GM23248 (cell line): ENCODE measurements at regions not wholly inside any gene's neighbourhood (a gene's known extent, or its start where the extent isn't known, plus 50 kb on each side); places are given as distances from the start of the nearest gene placed in this dataset.
"Not testable (repeated sequence)": the region's sequence is repeated elsewhere in the genome, so short reads cannot be mapped to it uniquely, and the experiment has no call there.

Source experiments
- DNase-seq: peaks from one replicate; pipeline ENCODE4 v3.0.0-alpha.2; 2015
- H2AFZ ChIP-seq: fragments of 200-600 bp; sonication (generic); 2 replicates; pipeline ENCODE4 v1.6.1; 2016; ENCODE audit warnings: antibody characterized with exemption
- H3F3A ChIP-seq: fragments of 200-600 bp; sonication (generic); 2 replicates; pipeline ENCODE4 v1.6.1; 2016; ENCODE audit warnings: mild to moderate bottlenecking, antibody characterized with exemption, mixed run types; ENCODE audit not compliant: insufficient read depth
- H3K27ac ChIP-seq: fragments of 200-600 bp; sonication (generic); 2 replicates; pipeline ENCODE4 v1.5.1; 2016; ENCODE audit warnings: mild to moderate bottlenecking
- H3K27me3 ChIP-seq: fragments of 200-600 bp; sonication (generic); replicated peaks from 2 replicates; pipeline ENCODE4 v1.6.1; 2016; ENCODE audit warnings: mild to moderate bottlenecking; ENCODE audit not compliant: insufficient read depth
- H3K36me3 ChIP-seq: fragments of 200-600 bp; sonication (generic); 2 replicates; pipeline ENCODE4 v1.6.1; 2016; ENCODE audit warnings: low read depth, mild to moderate bottlenecking
- H3K4me1 ChIP-seq: fragments of 200-600 bp; sonication (generic); 2 replicates; pipeline ENCODE4 v1.6.1; 2016; ENCODE audit warnings: mild to moderate bottlenecking; ENCODE audit not compliant: insufficient read depth
- H3K4me2 ChIP-seq: fragments of 200-600 bp; sonication (generic); one replicate; pipeline ENCODE4 v1.6.1; 2016; ENCODE audit warnings: mild to moderate bottlenecking; ENCODE audit not compliant: unreplicated experiment
- H3K4me3 ChIP-seq: fragments of 200-600 bp; sonication (generic); 2 replicates; pipeline ENCODE4 v1.5.1; 2016; ENCODE audit warnings: mild to moderate bottlenecking
- H3K79me2 ChIP-seq: fragments of 200-600 bp; sonication (generic); 2 replicates; pipeline ENCODE4 v1.6.1; 2016; ENCODE audit warnings: mild to moderate bottlenecking; ENCODE audit not compliant: insufficient read depth
- H3K9ac ChIP-seq: fragments of 200-600 bp; sonication (generic); 2 replicates; pipeline ENCODE4 v1.6.1; 2016; ENCODE audit warnings: mild to moderate bottlenecking
- H3K9me2 ChIP-seq: fragments of 200-600 bp; sonication (generic); 2 replicates; pipeline ENCODE4 v1.6.1; 2016; ENCODE audit warnings: mixed run types, mild to moderate bottlenecking, moderate library complexity; ENCODE audit not compliant: insufficient read depth
- H3K9me3 ChIP-seq: fragments of 200-600 bp; sonication (generic); one replicate; pipeline ENCODE4 v1.6.1; 2017; ENCODE audit warnings: low read depth
- H4K20me1 ChIP-seq: fragments of 200-600 bp; sonication (generic); 2 replicates; pipeline ENCODE4 v1.6.0; 2016; ENCODE audit not compliant: insufficient read depth
- EZH2 ChIP-seq: fragments of 200-600 bp; sonication (generic); IDR thresholded peaks from 2 replicates; pipeline ENCODE4 v1.6.1; 2018; ENCODE audit warnings: antibody characterized with exemption, mild to moderate bottlenecking; ENCODE audit not compliant: insufficient read depth, poor library complexity, severe bottlenecking
- EZH2phosphoT487 ChIP-seq: fragments of 200-600 bp; sonication (generic); IDR thresholded peaks from 2 replicates; pipeline ENCODE4 v1.6.1; 2018; ENCODE audit warnings: antibody characterized with exemption, moderate library complexity, mild to moderate bottlenecking, low read depth; ENCODE audit not compliant: insufficient read depth
- whole genome bisulfite sequencing, 2 experiments: methylation state at CpG; one replicate each; pipeline ENCODE4 v1.1.6; 2015 to 2017; ENCODE audit warnings: low lambda C conversion rate in 2 of 2, low coverage in 1 of 2; ENCODE audit errors: missing lambda C conversion rate in 2 of 2; 5-methylcytosine and 5-hydroxymethylcytosine counted together
- in situ Hi-C: fragments of 300-500 bp; cut with MboI; formaldehyde crosslinking; loops from 2 replicates; pipeline ENCODE4 v1.15.0; 2020

- no peaks in the 10 kb centered on the region for H3F3A ChIP-seq
- H2AFZ ChIP-seq, result no peak overlapping the region
- H3K9ac ChIP-seq, result no peak overlapping the region
- H3K9me3 ChIP-seq, result no peaks in the 10 kb centered on the region
- no peak overlapping the region for H3K4me2 ChIP-seq
- H4K20me1 ChIP-seq, result no peaks in the 10 kb centered on the region
- no peaks in the 10 kb centered on the region for H3K4me1 ChIP-seq
- H3K36me3 ChIP-seq, result no peaks in the 10 kb centered on the region
- WGBS, 2 experiments, result 0 to 7% methylated on average over 1 of the region's 1 CpG
- H3K27ac ChIP-seq, result no peak overlapping the region
- peaks cover 24% of the 10 kb centered on the region for H3K27me3 ChIP-seq
- H3K9me2 ChIP-seq, result no peaks in the 10 kb centered on the region
- TF ChIP-seq EZH2phosphoT487, result no peak
- no peak for TF ChIP-seq EZH2
- H3K79me2 ChIP-seq, result no peaks in the 10 kb centered on the region
- no peak overlapping the region for H3K4me3 ChIP-seq
- no peak for DNase-seq
- in situ Hi-C loops, result no loop called here
Measured at GRCh38 chr2:45102141-45102540, 92.9 kb upstream of the SIX2 start.

- H3K9me3 ChIP-seq, result no peaks in the 10 kb centered on the region
- WGBS, 2 experiments, result 77 to 80% methylated on average over 6 of the region's 6 CpGs
- no peaks in the 10 kb centered on the region for H3K4me1 ChIP-seq
- no peak for TF ChIP-seq EZH2
- no peak for TF ChIP-seq EZH2phosphoT487
- no peaks in the 10 kb centered on the region for H3K79me2 ChIP-seq
- H2AFZ ChIP-seq, result no peak overlapping the region
- no peaks in the 10 kb centered on the region for H3F3A ChIP-seq
- no peak overlapping the region for H3K9ac ChIP-seq
- H3K4me2 ChIP-seq, result no peak overlapping the region
- no peaks in the 10 kb centered on the region for H4K20me1 ChIP-seq
- no peaks in the 10 kb centered on the region for H3K9me2 ChIP-seq
- H3K4me3 ChIP-seq, result no peak overlapping the region
- no peak for DNase-seq
- peaks cover 64% of the 10 kb centered on the region for H3K27me3 ChIP-seq
- H3K27ac ChIP-seq, result no peak overlapping the region
- no peaks in the 10 kb centered on the region for H3K36me3 ChIP-seq
- in situ Hi-C loops, result no loop called here
Measured at GRCh38 chr2:45096996-45097395, 87.7 kb upstream of the SIX2 start.

- H4K20me1 ChIP-seq, H2AFZ ChIP-seq, H3K4me3 ChIP-seq, H3K9me3 ChIP-seq, H3F3A ChIP-seq, H3K79me2 ChIP-seq, DNase-seq, H3K9me2 ChIP-seq, H3K36me3 ChIP-seq, H3K9ac ChIP-seq, H3K4me2 ChIP-seq, H3K4me1 ChIP-seq, H3K27ac ChIP-seq, in situ Hi-C loops: not testable (repeated sequence)
- peaks cover 64% of the 10 kb centered on the region for H3K27me3 ChIP-seq
- 74 to 79% methylated on average over 10 of the region's 10 CpGs for WGBS, 2 experiments
Measured at GRCh38 chr2:45096038-45096437, 86.8 kb upstream of the SIX2 start.

- Histone ChIP-seq H3K9me2 (no peaks in the 10 kb centered on the region), H3K27me3 (peaks cover 64% of the 10 kb centered on the region), H3F3A (no peaks in the 10 kb centered on the region), H3K79me2 (no peaks in the 10 kb centered on the region), H3K4me2 (no peak overlapping the region), H3K27ac (no peak overlapping the region), H3K4me3 (no peak overlapping the region), H3K9me3 (no peaks in the 10 kb centered on the region), H3K36me3 (no peaks in the 10 kb centered on the region), H3K4me1 (no peaks in the 10 kb centered on the region), H2AFZ (no peak overlapping the region), H3K9ac (no peak overlapping the region), H4K20me1 (no peaks in the 10 kb centered on the region)
- in situ Hi-C loops, result no loop called here
- 44 to 45% methylated on average over 5 to 6 of the region's 6 CpGs for whole genome bisulfite sequencing, 2 experiments
- no peak for DNase-seq
- no peak for TF ChIP-seq EZH2phosphoT487
- no peak for TF ChIP-seq EZH2
Measured at GRCh38 chr2:45093663-45094062, 84.4 kb upstream of the SIX2 start.

DNA sequence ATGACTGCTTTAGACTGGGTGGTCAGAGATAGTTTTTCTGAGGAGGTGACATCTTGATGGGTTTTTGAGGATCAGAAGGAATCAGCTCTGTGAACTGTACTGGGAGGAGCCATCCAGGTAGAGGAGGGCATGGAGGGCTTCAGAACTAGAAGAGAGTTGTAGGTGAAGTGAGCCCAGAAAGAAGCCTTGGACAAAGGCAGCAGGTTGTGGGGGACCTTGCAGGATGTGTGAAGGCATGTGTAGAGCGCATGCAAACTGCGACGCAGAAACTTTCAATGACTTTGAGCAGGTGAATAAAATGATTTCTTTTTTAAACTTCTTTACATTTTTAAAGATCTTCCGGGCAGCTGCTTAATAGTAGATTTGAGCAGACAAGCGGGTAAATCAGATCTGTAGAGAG lies 83.9 kb upstream of the SIX2 start:
- no peak overlapping the region for H3K9ac ChIP-seq
- 89 to 93% methylated on average over 5 of the region's 5 CpGs for WGBS, 2 experiments
- DNase-seq, result no peak
- H3K4me3 ChIP-seq, result no peak overlapping the region
- H3K27me3 ChIP-seq, result peaks cover 60% of the 10 kb centered on the region
- no peaks in the 10 kb centered on the region for H3K9me2 ChIP-seq
- TF ChIP-seq EZH2phosphoT487, result no peak
- TF ChIP-seq EZH2, result no peak
- H2AFZ ChIP-seq, result no peak overlapping the region
- no peaks in the 10 kb centered on the region for H3K79me2 ChIP-seq
- H3K27ac ChIP-seq, result no peak overlapping the region
- no peak overlapping the region for H3K4me2 ChIP-seq
- in situ Hi-C loops, result no loop called here
- H3F3A ChIP-seq, result no peaks in the 10 kb centered on the region
- no peaks in the 10 kb centered on the region for H3K36me3 ChIP-seq
- no peaks in the 10 kb centered on the region for H3K4me1 ChIP-seq
- no peaks in the 10 kb centered on the region for H3K9me3 ChIP-seq
- H4K20me1 ChIP-seq, result no peaks in the 10 kb centered on the region
